SU-DHL-6 (cell line): ENCODE measurements at regions not wholly inside any gene's neighbourhood (a gene's known extent, or its start where the extent isn't known, plus 50 kb on each side); places are given as distances from the start of the nearest gene placed in this dataset.

Source experiments
- H2AFZ ChIP-seq: fragments of 200-600 bp; sonication (generic); 2 replicates; pipeline ENCODE4 v1.6.1; 2014; ENCODE audit warnings: low read depth, mild to moderate bottlenecking, moderate library complexity, mixed read lengths, antibody characterized with exemption, low read length; ENCODE audit not compliant: severe bottlenecking
- H3F3A ChIP-seq: fragments of 200-600 bp; shearing (Covaris generic); 2 replicates; pipeline ENCODE4 v1.6.0; 2016; ENCODE audit warnings: antibody characterized with exemption, mild to moderate bottlenecking; ENCODE audit not compliant: insufficient read depth
- H3K27ac ChIP-seq: fragments of 200-600 bp; sonication (generic); 2 replicates; pipeline ENCODE4 v1.5.1; 2016; ENCODE audit warnings: low read depth, mild to moderate bottlenecking, low read length, moderate library complexity, mixed read lengths
- H3K27me3 ChIP-seq: fragments of 200-600 bp; sonication (generic), shearing (Covaris generic); 2 replicates; pipeline ENCODE4 v1.6.0; 2014; ENCODE audit warnings: mild to moderate bottlenecking, low read length
- H3K36me3 ChIP-seq: fragments of 200-600 bp; sonication (generic); 2 replicates; pipeline ENCODE4 v1.6.1; 2014; ENCODE audit warnings: mild to moderate bottlenecking, low read length, mixed read lengths
- H3K4me2 ChIP-seq: fragments of 300-600, 200-600 bp; shearing (Covaris generic), sonication (generic); 2 replicates; pipeline ENCODE4 v1.6.0; 2014; ENCODE audit warnings: low read length, low read depth, mild to moderate bottlenecking; ENCODE audit not compliant: poor library complexity, severe bottlenecking
- H3K4me3 ChIP-seq: fragments of 200-600 bp; sonication (generic); 2 replicates; pipeline ENCODE4 v1.5.1; 2014; ENCODE audit warnings: antibody characterized with exemption, low read length, mild to moderate bottlenecking, mixed read lengths; ENCODE audit not compliant: insufficient read depth, poor library complexity, severe bottlenecking
- H3K79me2 ChIP-seq: fragments of 200-600 bp; sonication (generic); 2 replicates; pipeline ENCODE4 v1.6.1; 2014; ENCODE audit warnings: mild to moderate bottlenecking, low read length, moderate library complexity; ENCODE audit not compliant: insufficient read depth
- H3K9ac ChIP-seq: fragments of 200-600 bp; sonication (generic); 2 replicates; pipeline ENCODE4 v1.7.0; 2014; ENCODE audit warnings: mild to moderate bottlenecking, low read length
- H3K9me2 ChIP-seq: fragments of 200-600 bp; sonication (generic); replicated peaks from 2 replicates; pipeline ENCODE4 v1.6.1; 2014; ENCODE audit warnings: low read length; ENCODE audit not compliant: insufficient read depth
- H3K9me3 ChIP-seq: fragments of 200-600 bp; sonication (generic); 2 replicates; pipeline ENCODE4 v1.6.1; 2014; ENCODE audit warnings: low read length, mixed read lengths; ENCODE audit not compliant: insufficient read depth
- H4K20me1 ChIP-seq: fragments of 200-600 bp; sonication (generic); 2 replicates; pipeline ENCODE4 v1.6.1; 2014; ENCODE audit warnings: low read depth, mild to moderate bottlenecking, antibody characterized with exemption, low read length, moderate library complexity, mixed read lengths
- CTCF ChIP-seq: fragments of 200-600 bp; sonication (generic); IDR thresholded peaks from one replicate; pipeline ENCODE4 v1.5.1; 2017; ENCODE audit warnings: antibody characterized with exemption, mild to moderate bottlenecking, low read length, moderate library complexity; ENCODE audit not compliant: insufficient read depth, poor library complexity, severe bottlenecking
- EZH2phosphoT487 ChIP-seq: fragments of 200-600 bp; sonication (generic), shearing (Covaris generic); conservative IDR thresholded peaks from 2 replicates; pipeline ENCODE4 v1.6.1; 2018; ENCODE audit warnings: mild to moderate bottlenecking, antibody characterized with exemption, low read length, moderate library complexity, mixed read lengths

- Histone ChIP-seq H3K4me3 (no peak overlapping the region), H2AFZ (no peak overlapping the region), H3K9me2 (no peaks in the 10 kb centered on the region), H3K27ac (no peak overlapping the region), H3K36me3 (no peaks in the 10 kb centered on the region; the same call in 1 of the 2 replicates), H3F3A (no peaks in the 10 kb centered on the region), H3K9ac (no peak overlapping the region), H3K9me3 (no peaks in the 10 kb centered on the region), H4K20me1 (no peaks in the 10 kb centered on the region), H3K79me2 (no peaks in the 10 kb centered on the region), H3K27me3 (no peaks in the 10 kb centered on the region), H3K4me2 (no peak overlapping the region)
- TF ChIP-seq EZH2phosphoT487 (no peak), CTCF (no peak)
Observed at GRCh38 chr13:58566176-58566575, 934.6 kb downstream of the PCDH17 start.

- Histone ChIP-seq H3K27me3 (no peaks in the 10 kb centered on the region), H3K4me2 (no peak overlapping the region), H3K4me3 (no peak overlapping the region), H3K9me3 (0 out of 2 replicates have a peak, but pooled peaks cover 6% of the 10 kb centered on the region), H3K9ac (no peak overlapping the region), H3K36me3 (no peaks in the 10 kb centered on the region), H4K20me1 (no peaks in the 10 kb centered on the region), H2AFZ (peak overlapping the region; percentile 29), H3K9me2 (no peaks in the 10 kb centered on the region; the same call in 1 of the 2 replicates), H3K27ac (no peak overlapping the region), H3K79me2 (no peaks in the 10 kb centered on the region), H3F3A (no peaks in the 10 kb centered on the region)
- TF ChIP-seq CTCF (no peak), EZH2phosphoT487 (no peak)
Observed at GRCh38 chr13:58573743-58574142, 942.2 kb downstream of the PCDH17 start.

- H3K9ac ChIP-seq: no peak overlapping the region
- no peaks in the 10 kb centered on the region for H4K20me1 ChIP-seq
- H3K27ac ChIP-seq: no peak overlapping the region
- no peaks in the 10 kb centered on the region; the same call in 1 of the 2 replicates for H3K9me2 ChIP-seq
- H3F3A ChIP-seq: no peaks in the 10 kb centered on the region
- no peak overlapping the region for H2AFZ ChIP-seq
- H3K27me3 ChIP-seq: no peaks in the 10 kb centered on the region
- H3K36me3 ChIP-seq: no peaks in the 10 kb centered on the region
- no peak overlapping the region for H3K4me3 ChIP-seq
- TF ChIP-seq EZH2phosphoT487: no peak
- no peak for TF ChIP-seq CTCF
- H3K79me2 ChIP-seq: no peaks in the 10 kb centered on the region
- H3K9me3 ChIP-seq: 0 out of 2 replicates have a peak, but pooled peaks cover 6% of the 10 kb centered on the region
- no peak overlapping the region for H3K4me2 ChIP-seq
Observed at GRCh38 chr13:58574791-58575190, 943.2 kb downstream of the PCDH17 start.
